Tibial nerve (tissue), 3 donors: ENCODE measurements at regions not wholly inside any gene's neighbourhood (a gene's known extent, or its start where the extent isn't known, plus 50 kb on each side); places are given as distances from the start of the nearest gene placed in this dataset.

Experiments used
- POLR2A ChIP-seq, 2 donors: fragments of 450-650 bp; IDR thresholded peaks; one replicate each; pipeline ENCODE4 v1.6.1; 2017; ENCODE audit warnings: antibody characterized with exemption in 2 of 2, mild to moderate bottlenecking in 2 of 2, moderate library complexity in 2 of 2
- TF ChIP-seq, protein P1 (sequence below), 5 experiments: fragments of 200-600 bp in 3 of 5; fragments of 450-650 bp in 2 of 5; sonication (generic) in 3 of 5; IDR thresholded peaks; one replicate each; pipeline ENCODE4 v1.5.1; 2016 to 2019; ENCODE audit warnings: antibody characterized with exemption in 5 of 5, mild to moderate bottlenecking in 3 of 5, moderate library complexity in 2 of 5

DNA sequence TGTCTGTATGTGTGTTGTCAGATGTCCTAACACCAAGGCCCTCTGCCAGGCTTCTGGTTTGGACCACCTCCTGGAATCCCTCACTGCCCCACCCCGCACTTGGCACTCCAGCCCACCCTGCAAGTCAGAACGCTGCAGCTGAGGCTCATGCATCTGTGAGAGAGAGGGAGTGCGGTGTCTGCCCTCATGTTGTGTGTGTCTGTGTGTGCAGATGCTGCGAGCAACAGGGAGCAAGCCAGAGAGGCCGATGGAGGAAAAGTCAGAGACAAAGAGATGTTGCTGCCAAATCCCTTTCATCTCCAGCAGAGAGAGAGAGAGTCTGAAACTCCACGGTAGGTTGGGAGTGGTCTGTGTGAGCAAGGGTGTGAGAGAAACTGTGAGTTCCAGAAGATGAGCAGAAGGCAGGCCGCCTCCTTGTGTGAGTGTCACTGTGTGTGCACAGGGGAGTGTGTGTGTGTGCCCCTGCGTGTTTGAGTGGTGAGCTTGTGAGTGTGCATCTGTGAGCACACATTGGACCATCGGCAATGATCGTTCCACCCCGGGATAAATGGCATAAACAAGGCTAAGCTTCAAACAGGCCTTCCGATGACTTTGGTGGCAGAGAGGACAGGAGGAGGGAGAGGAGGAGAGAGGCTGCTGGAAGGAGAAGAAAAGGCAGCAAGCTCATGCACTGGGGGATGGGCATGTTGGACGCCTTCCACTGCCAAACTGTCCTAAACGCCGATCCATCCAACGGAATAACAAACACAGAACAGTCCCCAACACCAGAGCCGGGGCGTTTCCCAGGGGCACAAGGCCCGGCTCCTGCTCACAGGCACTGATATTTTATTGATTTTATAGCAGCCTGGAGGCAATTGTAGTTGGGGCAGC, 99.2 kb upstream of the GRIK3 start:
- TF ChIP-seq, protein P1, sequence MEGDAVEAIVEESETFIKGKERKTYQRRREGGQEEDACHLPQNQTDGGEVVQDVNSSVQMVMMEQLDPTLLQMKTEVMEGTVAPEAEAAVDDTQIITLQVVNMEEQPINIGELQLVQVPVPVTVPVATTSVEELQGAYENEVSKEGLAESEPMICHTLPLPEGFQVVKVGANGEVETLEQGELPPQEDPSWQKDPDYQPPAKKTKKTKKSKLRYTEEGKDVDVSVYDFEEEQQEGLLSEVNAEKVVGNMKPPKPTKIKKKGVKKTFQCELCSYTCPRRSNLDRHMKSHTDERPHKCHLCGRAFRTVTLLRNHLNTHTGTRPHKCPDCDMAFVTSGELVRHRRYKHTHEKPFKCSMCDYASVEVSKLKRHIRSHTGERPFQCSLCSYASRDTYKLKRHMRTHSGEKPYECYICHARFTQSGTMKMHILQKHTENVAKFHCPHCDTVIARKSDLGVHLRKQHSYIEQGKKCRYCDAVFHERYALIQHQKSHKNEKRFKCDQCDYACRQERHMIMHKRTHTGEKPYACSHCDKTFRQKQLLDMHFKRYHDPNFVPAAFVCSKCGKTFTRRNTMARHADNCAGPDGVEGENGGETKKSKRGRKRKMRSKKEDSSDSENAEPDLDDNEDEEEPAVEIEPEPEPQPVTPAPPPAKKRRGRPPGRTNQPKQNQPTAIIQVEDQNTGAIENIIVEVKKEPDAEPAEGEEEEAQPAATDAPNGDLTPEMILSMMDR (IDR thresholded peaks at IDR 0.05): no peak
- TF ChIP-seq POLR2A (IDR thresholded peaks at IDR 0.05): no peak
